Neural cell (in vitro differentiated cells): ENCODE measurements at regions not wholly inside any gene's neighbourhood (a gene's known extent, or its start where the extent isn't known, plus 50 kb on each side); places are given as distances from the start of the nearest gene placed in this dataset.

ENCODE experiments used
- H2AFZ ChIP-seq: fragments of 200-600, 300-800 bp; sonication (generic), shearing (Covaris generic); 2 replicates; pipeline ENCODE4 v1.6.0; 2014; ENCODE audit warnings: low read depth, mild to moderate bottlenecking, antibody characterized with exemption, low read length, moderate library complexity
- H3F3A ChIP-seq: fragments of 200-600 bp; shearing (Covaris generic); 2 replicates; pipeline ENCODE4 v1.6.1; 2016; ENCODE audit warnings: mild to moderate bottlenecking, moderate library complexity, mixed read lengths, antibody characterized with exemption, low read length; ENCODE audit not compliant: insufficient read depth, poor library complexity, severe bottlenecking
- H3K27ac ChIP-seq: fragments of 200-600, 300-800 bp; sonication (generic), shearing (Covaris generic); 2 replicates; pipeline ENCODE4 v1.5.1; 2014; ENCODE audit warnings: mild to moderate bottlenecking, low read length, moderate library complexity
- H3K27me3 ChIP-seq: fragments of 300-800, 200-600 bp; sonication (generic), shearing (Covaris generic); 2 replicates; pipeline ENCODE4 v1.6.0; 2014; ENCODE audit warnings: mild to moderate bottlenecking, low read depth, low read length, moderate library complexity; ENCODE audit not compliant: insufficient read depth
- H3K36me3 ChIP-seq: fragments of 300-800, 200-600 bp; sonication (generic), shearing (Covaris generic); 2 replicates; pipeline ENCODE4 v1.5.1; 2014; ENCODE audit warnings: mild to moderate bottlenecking, antibody characterized with exemption, low read length, moderate library complexity; ENCODE audit not compliant: insufficient read depth
- H3K4me2 ChIP-seq: fragments of 300-800, 200-600 bp; sonication (generic), shearing (Covaris generic); 2 replicates; pipeline ENCODE4 v1.6.0; 2014; ENCODE audit warnings: mild to moderate bottlenecking, low read length
- H3K4me3 ChIP-seq: fragments of 300-800, 200-600 bp; sonication (generic), shearing (Covaris generic); 2 replicates; pipeline ENCODE4 v1.5.1; 2014; ENCODE audit warnings: mild to moderate bottlenecking, low read length, moderate library complexity
- H3K79me2 ChIP-seq: fragments of 200-600 bp; shearing (Covaris generic); replicated peaks from 2 replicates; pipeline ENCODE4 v1.6.0; 2014; ENCODE audit warnings: mild to moderate bottlenecking, low read length, moderate library complexity; ENCODE audit not compliant: insufficient read depth
- H3K9ac ChIP-seq: fragments of 300-800, 200-600 bp; sonication (generic), shearing (Covaris generic); 2 replicates; pipeline ENCODE4 v1.6.1; 2016; ENCODE audit warnings: mild to moderate bottlenecking, low read length, mixed read lengths
- H3K9me2 ChIP-seq: fragments of 200-600 bp; shearing (Covaris generic); 2 replicates; pipeline ENCODE4 v1.6.1; 2016; ENCODE audit warnings: mild to moderate bottlenecking, low read length, mixed read lengths; ENCODE audit not compliant: insufficient read depth
- H3K9me3 ChIP-seq: fragments of 200-600, 300-800 bp; sonication (generic), shearing (Covaris generic); 2 replicates; pipeline ENCODE4 v1.6.1; 2016; ENCODE audit warnings: mild to moderate bottlenecking, mixed run types, low read length, moderate library complexity, mixed read lengths
- H4K20me1 ChIP-seq: fragments of 200-600 bp; shearing (Covaris generic); 2 replicates; pipeline ENCODE4 v1.6.1; 2016; ENCODE audit warnings: mild to moderate bottlenecking, mixed run types; ENCODE audit not compliant: insufficient read depth
- CTCF ChIP-seq: fragments of 450-650 bp; IDR thresholded peaks from 2 replicates; pipeline ENCODE4 v1.5.1; 2014; ENCODE audit warnings: antibody characterized with exemption, mild to moderate bottlenecking, moderate library complexity; ENCODE audit not compliant: poor library complexity, severe bottlenecking
- EP300 ChIP-seq: fragments of 450-650 bp; conservative IDR thresholded peaks from 2 replicates; pipeline ENCODE4 v1.6.1; 2014; ENCODE audit warnings: antibody characterized with exemption, mild to moderate bottlenecking, moderate library complexity; ENCODE audit not compliant: poor library complexity, severe bottlenecking
- EZH2 ChIP-seq: fragments of 200-600, 300-800 bp; shearing (Covaris generic), sonication (generic); IDR thresholded peaks from 2 replicates; pipeline ENCODE4 v1.6.1; 2014; ENCODE audit warnings: antibody characterized with exemption, low read length, borderline replicate concordance, mild to moderate bottlenecking; ENCODE audit not compliant: insufficient read depth, poor library complexity, severe bottlenecking
- MXI1 ChIP-seq: fragments of 450-650 bp; conservative IDR thresholded peaks from 2 replicates; pipeline ENCODE4 v1.6.1; 2014; ENCODE audit warnings: antibody characterized with exemption, mild to moderate bottlenecking; ENCODE audit not compliant: poor library complexity, severe bottlenecking
- POLR2AphosphoS5 ChIP-seq: IDR thresholded peaks from 2 replicates; pipeline ENCODE4 v1.6.1; 2012
- RAD21 ChIP-seq: fragments of 450-650 bp; conservative IDR thresholded peaks from 2 replicates; pipeline ENCODE4 v1.6.1; 2014; ENCODE audit warnings: antibody characterized with exemption, mild to moderate bottlenecking, moderate library complexity
- REST ChIP-seq: IDR thresholded peaks from 2 replicates; pipeline ENCODE4 v1.6.1; 2012; ENCODE audit warnings: borderline replicate concordance
- SMC3 ChIP-seq: fragments of 450-650 bp; conservative IDR thresholded peaks from 2 replicates; pipeline ENCODE4 v1.6.1; 2014; ENCODE audit warnings: antibody characterized with exemption, mild to moderate bottlenecking, moderate library complexity; ENCODE audit not compliant: poor library complexity
- TAF1 ChIP-seq: IDR thresholded peaks from 2 replicates; pipeline ENCODE4 v1.6.1; 2012; ENCODE audit warnings: low read depth

- H4K20me1 ChIP-seq: no peaks in the 10 kb centered on the region
- no peaks in the 10 kb centered on the region for H3K9me3 ChIP-seq
- no peaks in the 10 kb centered on the region for H3K27me3 ChIP-seq
- H3K4me2 ChIP-seq: no peak overlapping the region
- H3K4me3 ChIP-seq: no peak overlapping the region
- peaks cover 29% of the 10 kb centered on the region for H3K79me2 ChIP-seq
- H3K9me2 ChIP-seq: no peaks in the 10 kb centered on the region
- no peaks in the 10 kb centered on the region for H3F3A ChIP-seq
- H3K36me3 ChIP-seq: no peaks in the 10 kb centered on the region
- no peak overlapping the region for H2AFZ ChIP-seq
- TF ChIP-seq POLR2AphosphoS5 (no peak), TAF1 (no peak), CTCF (no peak), RAD21 (no peak), EZH2 (no peak), MXI1 (no peak), REST (no peak), SMC3 (no peak), EP300 (no peak)
- no peak overlapping the region for H3K27ac ChIP-seq
- no peak overlapping the region for H3K9ac ChIP-seq
Measured at GRCh38 chr22:42330170-42330569, 59.7 kb upstream of the TCF20 start.

- H3K27ac ChIP-seq: no peak overlapping the region
- no peaks in the 10 kb centered on the region for H3K36me3 ChIP-seq
- H3K4me3 ChIP-seq: no peak overlapping the region
- H4K20me1 ChIP-seq: no peaks in the 10 kb centered on the region
- no peak overlapping the region for H3K4me2 ChIP-seq
- H3K9me3 ChIP-seq: no peaks in the 10 kb centered on the region
- H3K9me2 ChIP-seq: no peaks in the 10 kb centered on the region
- no peak overlapping the region for H3K9ac ChIP-seq
- no peaks in the 10 kb centered on the region for H3F3A ChIP-seq
- TF ChIP-seq REST (no peak), SMC3 (no peak), POLR2AphosphoS5 (no peak), MXI1 (no peak), EZH2 (no peak), TAF1 (no peak)
- H3K27me3 ChIP-seq: no peaks in the 10 kb centered on the region
- no peak overlapping the region for H2AFZ ChIP-seq
- peaks cover 23% of the 10 kb centered on the region for H3K79me2 ChIP-seq
Measured at GRCh38 chr22:42329504-42329903, 59.1 kb upstream of the TCF20 start.
